IMR-90 (cell line): ENCODE measurements at regions not wholly inside any gene's neighbourhood (a gene's known extent, or its start where the extent isn't known, plus 50 kb on each side); places are given as distances from the start of the nearest gene placed in this dataset.

Experiments
- ATAC-seq: fragments of 200-7000 bp; cut with Tn5 transposase; 2 replicates; pipeline ENCODE4 v1.9.1; 2020; ENCODE audit warnings: low read depth, mild to moderate bottlenecking, moderate library complexity
- BruUV-seq: library from RNA; stranded (reverse); fragments of 400-500 nt; replicated peaks from 2 replicates; lab custom pipeline; 2021; lab: Mats Ljungman, UMichigan
- CTCF ChIA-PET: fragments of 300-600 bp; formaldehyde crosslinking; extraction: SDS; loops from one replicate; lab custom pipeline; 2021; ENCODE audit warnings: antibody characterized with exemption; lab: Yijun Ruan, JAX
- POLR2A ChIA-PET: fragments of 300-600 bp; sonication (Branson Sonifier 250); formaldehyde crosslinking; loops from one replicate; lab custom pipeline; 2022; ENCODE audit warnings: antibody characterized with exemption; ENCODE audit not compliant: unreplicated experiment; lab: Charles Lee
- DNase-seq: peaks from one replicate; pipeline ENCODE4 v3.0.0; 2013
- H2AFZ ChIP-seq: replicated peaks from 2 replicates; pipeline ENCODE3; 2013; ENCODE audit warnings: low read length, mild to moderate bottlenecking; ENCODE audit not compliant: poor library complexity
- H2AK5ac ChIP-seq: 2 replicates; pipeline ENCODE4 v1.6.1; 2013; ENCODE audit warnings: low read depth, low read length, inconsistent platforms
- H2AK9ac ChIP-seq: replicated peaks from 2 replicates; pipeline ENCODE3; 2013; ENCODE audit warnings: mild to moderate bottlenecking, low read depth, low read length, moderate library complexity; ENCODE audit not compliant: poor library complexity
- H2BK120ac ChIP-seq: 2 replicates; pipeline ENCODE4 v1.6.1; 2013; ENCODE audit warnings: low read depth, low read length, inconsistent platforms
- H2BK15ac ChIP-seq: 3 replicates; pipeline ENCODE4 v1.6.1; 2013; ENCODE audit warnings: low read depth, low read length, inconsistent platforms
- H2BK20ac ChIP-seq: 2 replicates; pipeline ENCODE4 v1.6.1; 2013; ENCODE audit warnings: low read depth, mild to moderate bottlenecking, inconsistent platforms, low read length, moderate library complexity
- H2BK5ac ChIP-seq: 2 replicates; pipeline ENCODE4 v1.6.1; 2013; ENCODE audit warnings: mild to moderate bottlenecking, low read depth, low read length, inconsistent platforms; ENCODE audit not compliant: poor library complexity, severe bottlenecking
- H3K14ac ChIP-seq: replicated peaks from 2 replicates; pipeline ENCODE4 v1.6.1; 2013; ENCODE audit warnings: low read depth, low read length, inconsistent platforms
- H3K18ac ChIP-seq: 2 replicates; pipeline ENCODE4 v1.6.1; 2013; ENCODE audit warnings: low read depth, low read length, control low read depth
- H3K23ac ChIP-seq: 2 replicates; pipeline ENCODE4 v1.6.1; 2013; ENCODE audit warnings: low read depth, low read length, inconsistent platforms
- H3K27ac ChIP-seq: 2 replicates; pipeline ENCODE4 v1.5.1; 2013; ENCODE audit warnings: mild to moderate bottlenecking, control low read depth, low read length; ENCODE audit not compliant: insufficient read depth
- H3K27me3 ChIP-seq: 2 replicates; pipeline ENCODE4 v1.6.1; 2013; ENCODE audit warnings: low read length; ENCODE audit not compliant: control insufficient read depth, insufficient read depth
- H3K36me3 ChIP-seq: 2 replicates; pipeline ENCODE4 v1.6.1; 2013; ENCODE audit warnings: low read length, mixed read lengths; ENCODE audit not compliant: control insufficient read depth, insufficient read depth
- H3K4ac ChIP-seq: 2 replicates; pipeline ENCODE4 v1.6.1; 2013; ENCODE audit warnings: low read depth, low read length, inconsistent platforms
- H3K4me1 ChIP-seq: 2 replicates; pipeline ENCODE4 v1.6.1; 2013; ENCODE audit warnings: low read length, mixed read lengths; ENCODE audit not compliant: control insufficient read depth, insufficient read depth
- H3K4me2 ChIP-seq: 2 replicates; pipeline ENCODE4 v1.6.1; 2013; ENCODE audit warnings: low read depth, mild to moderate bottlenecking, control low read depth, low read length, moderate library complexity
- H3K4me3 ChIP-seq: 2 replicates; pipeline ENCODE4 v1.5.1; 2013; ENCODE audit warnings: low read depth, mild to moderate bottlenecking, control low read depth, low read length, moderate library complexity; ENCODE audit not compliant: insufficient read depth
- H3K56ac ChIP-seq: 2 replicates; pipeline ENCODE4 v1.6.1; 2013; ENCODE audit warnings: low read length, inconsistent platforms; ENCODE audit not compliant: insufficient read depth; ENCODE audit errors: extremely low read depth
- H3K79me1 ChIP-seq, 2 experiments: 2 replicates each; pipeline ENCODE4 v1.6.1; 2013; ENCODE audit warnings: low read length in 2 of 2, inconsistent platforms in 1 of 2, low read depth in 1 of 2
- H3K9ac ChIP-seq: 2 replicates; pipeline ENCODE4 v1.6.1; 2013; ENCODE audit warnings: low read depth, low read length, control low read depth
- H3K9me1 ChIP-seq: 2 replicates; pipeline ENCODE4 v1.6.1; 2013; ENCODE audit warnings: low read length, inconsistent platforms; ENCODE audit not compliant: insufficient read depth
- H3K9me3 ChIP-seq: 2 replicates; pipeline ENCODE4 v1.6.1; 2013; ENCODE audit warnings: low read length; ENCODE audit not compliant: control insufficient read depth, insufficient read depth
- H4K20me1 ChIP-seq: 2 replicates; pipeline ENCODE4 v1.6.1; 2013; ENCODE audit warnings: low read length, inconsistent platforms; ENCODE audit not compliant: insufficient read depth
- H4K5ac ChIP-seq: 2 replicates; pipeline ENCODE4 v1.6.1; 2013; ENCODE audit warnings: mild to moderate bottlenecking, low read depth, low read length, control low read depth
- H4K8ac ChIP-seq, 2 experiments: 2 replicates each; pipeline ENCODE4 v1.6.1; 2013; ENCODE audit warnings: low read depth in 2 of 2, low read length in 2 of 2, control low read depth in 1 of 2, inconsistent platforms in 1 of 2
- H4K91ac ChIP-seq: 2 replicates; pipeline ENCODE4 v1.6.1; 2013; ENCODE audit warnings: low read depth, low read length, inconsistent platforms; ENCODE audit not compliant: insufficient read depth
- BHLHE40 ChIP-seq: fragments of 150-350 bp; IDR thresholded peaks from 2 replicates; pipeline ENCODE4 v1.6.1; 2016; ENCODE audit warnings: mild to moderate bottlenecking, low read depth, low read length
- CEBPB ChIP-seq: IDR thresholded peaks from 2 replicates; pipeline ENCODE4 v1.6.1; 2012; ENCODE audit warnings: low read depth, low read length, improper control_type of control experiment
- FOS ChIP-seq: fragments of 150-350 bp; IDR thresholded peaks from 2 replicates; pipeline ENCODE4 v1.6.1; 2016; ENCODE audit warnings: low read depth, low read length
- MAFK ChIP-seq: IDR thresholded peaks from 2 replicates; pipeline ENCODE4 v1.6.1; 2012; ENCODE audit warnings: low read depth, low read length, improper control_type of control experiment
- MAZ ChIP-seq: IDR thresholded peaks from 2 replicates; pipeline ENCODE4 v1.6.1; 2012; ENCODE audit warnings: low read depth, mild to moderate bottlenecking, low read length, improper control_type of control experiment, moderate library complexity, borderline replicate concordance
- MXI1 ChIP-seq: IDR thresholded peaks from 2 replicates; pipeline ENCODE4 v1.6.1; 2012; ENCODE audit warnings: low read depth, mild to moderate bottlenecking, low read length, moderate library complexity, borderline replicate concordance
- POLR2A ChIP-seq: IDR thresholded peaks from 2 replicates; pipeline ENCODE4 v1.6.1; 2012; ENCODE audit warnings: mild to moderate bottlenecking, low read depth, low read length
- RFX5 ChIP-seq: IDR thresholded peaks from 2 replicates; pipeline ENCODE4 v1.8.0; 2012; ENCODE audit warnings: low read depth, mild to moderate bottlenecking, low read length, moderate library complexity
- SMC3 ChIP-seq: fragments of 150-350 bp; IDR thresholded peaks from 2 replicates; pipeline ENCODE4 v1.6.1; 2016; ENCODE audit warnings: low read depth, mild to moderate bottlenecking, antibody characterized with exemption, low read length, moderate library complexity
- USF2 ChIP-seq: fragments of 150-350 bp; IDR thresholded peaks from 2 replicates; pipeline ENCODE4 v1.6.1; 2017; ENCODE audit warnings: mild to moderate bottlenecking, antibody characterized with exemption, low read length, low read depth
- WGBS, 2 experiments: methylation state at CpG; one replicate each; pipeline versions ENCODE4 v1.1.5 to v1.1.7; 2013; ENCODE audit warnings: missing lambda C conversion rate in 2 of 2; ENCODE audit not compliant: insufficient read length in 1 of 2; ENCODE audit errors: extremely low coverage in 2 of 2; 5-methylcytosine and 5-hydroxymethylcytosine counted together
- dilution Hi-C: fragments of 300-500 bp; cut with HindIII; formaldehyde crosslinking; loops from one replicate; pipeline ENCODE4 v1.14.3; 2018; ENCODE audit warnings: low sequenced_read_pairs; ENCODE audit not compliant: unreplicated experiment
- in situ Hi-C: fragments of 300-500 bp; cut with MboI; formaldehyde crosslinking; loops from 3 replicates; pipeline ENCODE4 v1.14.3; 2019; ENCODE audit warnings: low sequenced_read_pairs, inconsistent platforms, mixed read lengths
- intact Hi-C: fragments of 100-400 bp; cut with micrococcal nuclease; formaldehyde crosslinking; loops from 2 replicates; pipeline ENCODE4 v1.10.0; 2022

GRCh38 chr1:198811449-198811848, 172.6 kb downstream of the PTPRC start:
- Histone ChIP-seq H2BK15ac (no peak overlapping the region), H2AK9ac (no peak overlapping the region), H2BK5ac (no peak overlapping the region), H3K4me1 (peaks cover 5% of the 10 kb centered on the region), H3K9me3 (peaks cover 3% of the 10 kb centered on the region), H4K8ac (no peak overlapping the region), H3K23ac (no peak overlapping the region), H2AK5ac (no peak overlapping the region), H4K91ac (no peak overlapping the region), H3K27ac (no peak overlapping the region), H3K9me1 (no peaks in the 10 kb centered on the region), H3K9ac (no peak overlapping the region), H3K56ac (no peak overlapping the region), H3K4me3 (no peak overlapping the region), H3K4me2 (no peak overlapping the region), H2BK120ac (no peak overlapping the region), H4K20me1 (no peaks in the 10 kb centered on the region), H3K27me3 (no peaks in the 10 kb centered on the region), H3K36me3 (no peaks in the 10 kb centered on the region), H3K4ac (no peak overlapping the region), H4K5ac (no peak overlapping the region), H2AFZ (no peak overlapping the region), H3K14ac (no peak overlapping the region), H3K18ac (no peak overlapping the region), H2BK20ac (no peak overlapping the region), H3K79me1 (no peaks in the 10 kb centered on the region)
- intact Hi-C loops (no loop called here), in situ Hi-C loops (no loop called here), dilution Hi-C loops (no loop called here)
- no peak for ATAC-seq
- DNase-seq, result no peak
- no TSS peak for BruUV-seq
- TF ChIP-seq MAZ (no peak), BHLHE40 (no peak), RFX5 (no peak), MXI1 (no peak), USF2 (no peak), SMC3 (no peak), CEBPB (no peak), POLR2A (no peak), MAFK (no peak), FOS (no peak)
- WGBS, 2 experiments, result 100% methylated on average over 1 of the region's 3 CpGs; no CpG with 5 or more reads in 1 of the 2 experiments
- ChIA-PET POLR2A (no interaction called here), CTCF (no interaction called here)
